ENCODE measurements at regions not wholly inside any gene's neighbourhood (a gene's known extent, or its start where the extent isn't known, plus 50 kb on each side); places are given as distances from the start of the nearest gene placed in this dataset.

- no peak for TF ChIP-seq CTCF (IDR thresholded peaks at IDR 0.05; ENCODE audit: low read depth, low read length)
- CTCF ChIA-PET: no interaction called here
- Histone ChIP-seq H3K4me3 (ENCODE audit: low read depth, low read length) (no peak overlapping the region), H3K9me3 (ENCODE audit: control insufficient read depth, insufficient read depth, low read length) (no peaks in the 10 kb centered on the region), H3K27ac (ENCODE audit: low read depth, low read length) (no peak overlapping the region), H3K27me3 (ENCODE audit: control insufficient read depth, insufficient read depth, low read length) (no peaks in the 10 kb centered on the region)
- no peak for DNase-seq (ENCODE audit: low read depth, low spot score)
- POLR2A ChIA-PET: no interaction called here
These were observed 159.7 kb downstream of the PAH start for GRCh38 chr12:102757154-102757881.

- Histone ChIP-seq H3K4me3 (ENCODE audit: low read depth, low read length) (no peak overlapping the region), H3K9me3 (ENCODE audit: control insufficient read depth, insufficient read depth, low read length) (no peaks in the 10 kb centered on the region), H3K27ac (ENCODE audit: low read depth, low read length) (no peak overlapping the region), H3K27me3 (ENCODE audit: control insufficient read depth, insufficient read depth, low read length) (no peaks in the 10 kb centered on the region)
- CTCF ChIA-PET: no interaction called here
- TF ChIP-seq CTCF (IDR thresholded peaks at IDR 0.05; ENCODE audit: low read depth, low read length): no peak
- DNase-seq (ENCODE audit: low read depth, low spot score): no peak
- POLR2A ChIA-PET: no interaction called here
These were observed 160.5 kb downstream of the PAH start for GRCh38 chr12:102756530-102756929.

GRCh38 chr12:102755266-102755665 lies 161.8 kb downstream of the PAH start:
- CTCF ChIA-PET: interaction anchor here (0.6 kb wide), 1 partner anchor 271 kb away, joined by 4 read pairs; no protein-coding TSS in a partner anchor
- H3K27me3 ChIP-seq (ENCODE audit: control insufficient read depth, insufficient read depth, low read length): no peaks in the 10 kb centered on the region
- no peaks in the 10 kb centered on the region for H3K9me3 ChIP-seq (ENCODE audit: control insufficient read depth, insufficient read depth, low read length)
- no peak for DNase-seq (ENCODE audit: low read depth, low spot score)
- TF ChIP-seq CTCF (IDR thresholded peaks at IDR 0.05; ENCODE audit: low read depth, low read length): no peak
- H3K27ac ChIP-seq (ENCODE audit: low read depth, low read length): no peak overlapping the region
- H3K4me3 ChIP-seq (ENCODE audit: low read depth, low read length): no peak overlapping the region
- POLR2A ChIA-PET: no interaction called here

GRCh38 chr12:102753802-102754201 lies 163.2 kb downstream of the PAH start:
- no peak overlapping the region for H3K4me3 ChIP-seq (ENCODE audit: low read depth, low read length)
- H3K27ac ChIP-seq (ENCODE audit: low read depth, low read length): no peak overlapping the region
- CTCF ChIA-PET: no interaction called here
- POLR2A ChIA-PET: no interaction called here
- no peak for TF ChIP-seq CTCF (IDR thresholded peaks at IDR 0.05; ENCODE audit: low read depth, low read length)
- no peak for DNase-seq (ENCODE audit: low read depth, low spot score)
- H3K27me3 ChIP-seq (ENCODE audit: control insufficient read depth, insufficient read depth, low read length): no peaks in the 10 kb centered on the region
- no peaks in the 10 kb centered on the region for H3K9me3 ChIP-seq (ENCODE audit: control insufficient read depth, insufficient read depth, low read length)

GRCh38 chr12:102748704-102749103 lies 168.3 kb downstream of the PAH start:
- CTCF ChIA-PET: no interaction called here
- H3K4me3 ChIP-seq (ENCODE audit: low read depth, low read length): no peak overlapping the region
- H3K27me3 ChIP-seq (ENCODE audit: control insufficient read depth, insufficient read depth, low read length): no peaks in the 10 kb centered on the region
- TF ChIP-seq CTCF (IDR thresholded peaks at IDR 0.05; ENCODE audit: low read depth, low read length): no peak
- DNase-seq (ENCODE audit: low read depth, low spot score): no peak
- H3K27ac ChIP-seq (ENCODE audit: low read depth, low read length): no peak overlapping the region
- no peaks in the 10 kb centered on the region for H3K9me3 ChIP-seq (ENCODE audit: control insufficient read depth, insufficient read depth, low read length)
- POLR2A ChIA-PET: no interaction called here

Measured in AG04450 (cell line).